H9 (cell line): ENCODE measurements at regions not wholly inside any gene's neighbourhood (a gene's known extent, or its start where the extent isn't known, plus 50 kb on each side); places are given as distances from the start of the nearest gene placed in this dataset.

ENCODE experiments used
- DNase-seq: peaks from one replicate; pipeline ENCODE4 v3.0.0-alpha.2; 2017
- H2AFZ ChIP-seq: one replicate; pipeline ENCODE4 v1.6.1; 2013; ENCODE audit warnings: mild to moderate bottlenecking, low read length, control low read depth, moderate library complexity
- H2AK5ac ChIP-seq: 2 replicates; pipeline ENCODE4 v1.6.1; 2013; ENCODE audit warnings: low read length, control low read depth, mixed read lengths; ENCODE audit not compliant: insufficient read length
- H2BK120ac ChIP-seq: one replicate; pipeline ENCODE4 v1.6.1; 2013; ENCODE audit warnings: low read depth, mild to moderate bottlenecking, low read length, control low read depth, inconsistent platforms; ENCODE audit not compliant: poor library complexity, severe bottlenecking
- H2BK12ac ChIP-seq: 2 replicates; pipeline ENCODE4 v1.6.1; 2013; ENCODE audit warnings: low read length, control low read depth, mixed read lengths, low read depth; ENCODE audit not compliant: insufficient read length
- H2BK15ac ChIP-seq: 2 replicates; pipeline ENCODE4 v1.6.1; 2013; ENCODE audit warnings: low read depth, low read length, control low read depth
- H2BK20ac ChIP-seq: one replicate; pipeline ENCODE4 v1.6.1; 2013; ENCODE audit warnings: low read depth, mild to moderate bottlenecking, low read length, control low read depth, inconsistent platforms; ENCODE audit not compliant: poor library complexity, severe bottlenecking
- H2BK5ac ChIP-seq: 2 replicates; pipeline ENCODE4 v1.6.1; 2013; ENCODE audit warnings: low read length, control low read depth, mixed read lengths; ENCODE audit not compliant: insufficient read length
- H3K14ac ChIP-seq: 2 replicates; pipeline ENCODE4 v1.6.1; 2013; ENCODE audit warnings: low read length, control low read depth; ENCODE audit not compliant: insufficient read depth
- H3K18ac ChIP-seq: 2 replicates; pipeline ENCODE4 v1.6.1; 2013; ENCODE audit warnings: low read depth, mild to moderate bottlenecking, mixed read lengths, low read length, control low read depth; ENCODE audit not compliant: insufficient read length
- H3K23ac ChIP-seq: 2 replicates; pipeline ENCODE4 v1.6.1; 2013; ENCODE audit warnings: low read length, control low read depth, mixed read lengths, low read depth; ENCODE audit not compliant: insufficient read length
- H3K23me2 ChIP-seq: 2 replicates; pipeline ENCODE4 v1.6.1; 2013; ENCODE audit warnings: low read depth, mild to moderate bottlenecking, mixed read lengths, low read length, control low read depth; ENCODE audit not compliant: insufficient read length, poor library complexity, severe bottlenecking
- H3K27ac ChIP-seq: 2 replicates; pipeline ENCODE4 v1.5.1; 2013; ENCODE audit warnings: low read length, control low read depth, mixed read lengths, low read depth; ENCODE audit not compliant: insufficient read length
- H3K27me3 ChIP-seq: 2 replicates; pipeline ENCODE4 v1.6.1; 2013; ENCODE audit warnings: low read length, control low read depth, inconsistent platforms; ENCODE audit not compliant: insufficient read depth
- H3K4ac ChIP-seq: 2 replicates; pipeline ENCODE4 v1.6.1; 2013; ENCODE audit warnings: low read depth, mild to moderate bottlenecking, control low read depth, inconsistent platforms, low read length, moderate library complexity
- H3K4me1 ChIP-seq: 2 replicates; pipeline ENCODE4 v1.6.1; 2013; ENCODE audit warnings: low read length, control low read depth, inconsistent platforms; ENCODE audit not compliant: insufficient read depth
- H3K4me2 ChIP-seq: 2 replicates; pipeline ENCODE4 v1.6.1; 2013; ENCODE audit warnings: low read length, control low read depth, mixed read lengths; ENCODE audit not compliant: insufficient read length, insufficient read depth
- H3K56ac ChIP-seq: 2 replicates; pipeline ENCODE4 v1.6.1; 2013; ENCODE audit warnings: low read depth, mild to moderate bottlenecking, mixed read lengths, low read length, control low read depth; ENCODE audit not compliant: insufficient read length
- H3K79me1 ChIP-seq: 2 replicates; pipeline ENCODE4 v1.6.1; 2013; ENCODE audit warnings: low read depth, mild to moderate bottlenecking, moderate library complexity, low read length, control low read depth, inconsistent platforms; ENCODE audit not compliant: insufficient read depth, poor library complexity, severe bottlenecking
- H3K79me2 ChIP-seq: 2 replicates; pipeline ENCODE4 v1.6.1; 2013; ENCODE audit warnings: low read length, control low read depth, inconsistent platforms; ENCODE audit not compliant: insufficient read depth
- H3K9ac ChIP-seq: 2 replicates; pipeline ENCODE4 v1.6.1; 2013; ENCODE audit warnings: low read length, control low read depth, mixed read lengths; ENCODE audit not compliant: insufficient read length; ENCODE audit errors: extremely low read depth
- H3K9me3 ChIP-seq: one replicate; pipeline ENCODE4 v1.6.1; 2013; ENCODE audit warnings: low read depth, low read length, inconsistent platforms; ENCODE audit not compliant: control insufficient read depth
- H3T11ph ChIP-seq: one replicate; pipeline ENCODE4 v1.6.1; 2013; ENCODE audit warnings: mild to moderate bottlenecking, low read length, control low read depth, inconsistent platforms
- H4K20me1 ChIP-seq: one replicate; pipeline ENCODE4 v1.6.1; 2013; ENCODE audit not compliant: control insufficient read depth, insufficient read length, insufficient read depth
- H4K5ac ChIP-seq: 2 replicates; pipeline ENCODE4 v1.6.1; 2013; ENCODE audit warnings: low read depth, mild to moderate bottlenecking, mixed read lengths, low read length, control low read depth; ENCODE audit not compliant: insufficient read length
- H4K8ac ChIP-seq: replicated peaks from 2 replicates; pipeline ENCODE4 v1.6.1; 2013; ENCODE audit warnings: low read length, control low read depth, mixed read lengths, low read depth; ENCODE audit not compliant: insufficient read length
- H4K91ac ChIP-seq: 2 replicates; pipeline ENCODE4 v1.6.1; 2013; ENCODE audit warnings: low read depth, mild to moderate bottlenecking, moderate library complexity, mixed read lengths, low read length, control low read depth; ENCODE audit not compliant: insufficient read length
- H3K27ac Mint-ChIP-seq, 3 experiments: 2 replicates in 2 of 3; 3 replicates in 1 of 3; pipeline ENCODE4 v1.8.0; 2020 to 2021; ENCODE audit warnings: mixed read lengths in 3 of 3, mild to moderate bottlenecking in 1 of 3, moderate library complexity in 1 of 3
- H3K27me3 Mint-ChIP-seq: 2 replicates; pipeline ENCODE4 v1.8.0; 2021; ENCODE audit warnings: low read depth, mild to moderate bottlenecking, moderate library complexity, mixed read lengths
- H3K36me3 Mint-ChIP-seq, 3 experiments: 2 replicates in 2 of 3; 3 replicates in 1 of 3; pipeline ENCODE4 v1.8.0; 2020 to 2021; ENCODE audit warnings: low read depth in 3 of 3, mixed read lengths in 3 of 3; ENCODE audit not compliant: insufficient read depth in 1 of 3
- H3K4me1 Mint-ChIP-seq, 2 experiments: 2 replicates each; pipeline ENCODE4 v1.8.0; 2020; ENCODE audit warnings: mixed read lengths in 2 of 2
- H3K4me3 Mint-ChIP-seq, 2 experiments: 2 replicates in 1 of 2; 3 replicates in 1 of 2; pipeline ENCODE4 v1.8.0; 2020 to 2021; ENCODE audit warnings: mild to moderate bottlenecking in 2 of 2, mixed read lengths in 2 of 2, moderate library complexity in 1 of 2
- H3K9me3 Mint-ChIP-seq, 2 experiments: 2 replicates in 1 of 2; 3 replicates in 1 of 2; pipeline ENCODE4 v1.8.0; 2020; ENCODE audit warnings: mild to moderate bottlenecking in 2 of 2, mixed read lengths in 2 of 2, moderate library complexity in 1 of 2
- WGBS: extraction: QIAGEN DNeasy Blood & Tissue Kit; methylation state at CpG from one replicate; pipeline ENCODE4 v1.1.7; 2013; ENCODE audit warnings: missing lambda C conversion rate, low lambda C conversion rate, mixed read lengths; ENCODE audit not compliant: insufficient read length; ENCODE audit errors: extremely low coverage; 5-methylcytosine and 5-hydroxymethylcytosine counted together
- TF ChIP-seq, protein P1 (sequence below): fragments of 200-600 bp; sonication (generic); conservative IDR thresholded peaks from 3 replicates; pipeline ENCODE4 v1.8.0; 2021; ENCODE audit warnings: antibody characterized with exemption, mild to moderate bottlenecking

DNA sequence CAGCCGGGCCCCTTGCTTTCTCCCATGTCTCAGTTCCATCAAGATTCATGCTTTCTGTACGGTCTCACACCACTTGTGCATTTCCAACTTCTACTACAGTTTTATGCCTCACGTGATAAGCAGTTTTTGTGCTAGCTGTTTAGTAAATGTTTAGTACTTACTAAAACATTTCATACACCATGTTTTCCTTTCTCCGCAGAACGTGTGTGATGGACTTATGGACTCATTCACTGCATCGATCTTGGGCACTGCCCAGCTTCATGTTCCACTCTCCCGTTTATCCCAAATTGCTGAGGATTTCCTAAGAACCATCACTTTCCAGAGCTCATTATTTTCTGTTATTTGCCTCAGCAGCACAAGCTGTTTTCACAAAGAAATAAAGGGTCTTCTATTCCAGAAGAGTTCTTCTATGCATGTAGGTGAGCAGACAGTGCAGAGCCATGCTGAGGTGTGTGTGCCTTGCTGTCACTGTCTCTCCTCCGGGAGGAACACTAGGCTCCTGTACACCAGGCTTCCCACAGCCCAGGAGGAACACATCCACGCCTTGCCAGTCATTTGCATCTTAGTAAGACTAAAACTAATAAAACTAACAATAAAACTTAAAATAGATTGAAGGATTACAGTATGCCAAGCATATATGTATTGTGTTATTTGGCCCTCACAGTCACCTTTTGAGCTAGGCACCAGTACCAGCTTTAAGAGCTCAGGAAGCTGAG lies 90.3 kb upstream of the EEA1 start:
- H4K20me1 ChIP-seq = no peaks in the 10 kb centered on the region
- H2BK20ac ChIP-seq = no peak overlapping the region
- H2AFZ ChIP-seq = no peak overlapping the region
- Mint-ChIP-seq H3K36me3 (no peaks in the 10 kb centered on the region), H3K4me3 (no peak overlapping the region), H3K27ac (no peak overlapping the region), H3K9me3 (no peaks in the 10 kb centered on the region), H3K4me1 (peaks cover 21 to 23% of the 10 kb centered on the region in 2 experiments), H3K27me3 (no peaks in the 10 kb centered on the region; the same call in 1 of the 2 replicates)
- H3K56ac ChIP-seq = no peak overlapping the region
- WGBS = no CpG with 5 or more reads among the region's 9 CpGs
- H3K14ac ChIP-seq = no peak overlapping the region
- no peaks in the 10 kb centered on the region for H3K9me3 ChIP-seq
- peaks cover 3% of the 10 kb centered on the region; the same call in 1 of the 2 replicates for H3K4me1 ChIP-seq
- H3K27ac ChIP-seq = no peak overlapping the region
- no peak overlapping the region for H2AK5ac ChIP-seq
- H3K4ac ChIP-seq = no peak overlapping the region
- H3K23ac ChIP-seq = no peak overlapping the region
- no peaks in the 10 kb centered on the region for H3K27me3 ChIP-seq
- no peaks in the 10 kb centered on the region for H3K79me2 ChIP-seq
- no peak overlapping the region for H3K4me2 ChIP-seq
- no peak overlapping the region for H2BK12ac ChIP-seq
- H2BK15ac ChIP-seq = no peak overlapping the region
- H4K8ac ChIP-seq = no peak overlapping the region
- no peak for DNase-seq
- TF ChIP-seq, protein P1, sequence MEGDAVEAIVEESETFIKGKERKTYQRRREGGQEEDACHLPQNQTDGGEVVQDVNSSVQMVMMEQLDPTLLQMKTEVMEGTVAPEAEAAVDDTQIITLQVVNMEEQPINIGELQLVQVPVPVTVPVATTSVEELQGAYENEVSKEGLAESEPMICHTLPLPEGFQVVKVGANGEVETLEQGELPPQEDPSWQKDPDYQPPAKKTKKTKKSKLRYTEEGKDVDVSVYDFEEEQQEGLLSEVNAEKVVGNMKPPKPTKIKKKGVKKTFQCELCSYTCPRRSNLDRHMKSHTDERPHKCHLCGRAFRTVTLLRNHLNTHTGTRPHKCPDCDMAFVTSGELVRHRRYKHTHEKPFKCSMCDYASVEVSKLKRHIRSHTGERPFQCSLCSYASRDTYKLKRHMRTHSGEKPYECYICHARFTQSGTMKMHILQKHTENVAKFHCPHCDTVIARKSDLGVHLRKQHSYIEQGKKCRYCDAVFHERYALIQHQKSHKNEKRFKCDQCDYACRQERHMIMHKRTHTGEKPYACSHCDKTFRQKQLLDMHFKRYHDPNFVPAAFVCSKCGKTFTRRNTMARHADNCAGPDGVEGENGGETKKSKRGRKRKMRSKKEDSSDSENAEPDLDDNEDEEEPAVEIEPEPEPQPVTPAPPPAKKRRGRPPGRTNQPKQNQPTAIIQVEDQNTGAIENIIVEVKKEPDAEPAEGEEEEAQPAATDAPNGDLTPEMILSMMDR = no peak
- H3K23me2 ChIP-seq = no peaks in the 10 kb centered on the region
- H2BK5ac ChIP-seq = no peak overlapping the region
- H2BK120ac ChIP-seq = no peak overlapping the region
- H3T11ph ChIP-seq = no peak overlapping the region
- no peaks in the 10 kb centered on the region for H3K79me1 ChIP-seq
- H4K5ac ChIP-seq = no peak overlapping the region
- H4K91ac ChIP-seq = no peak overlapping the region
- no peak overlapping the region for H3K9ac ChIP-seq
- no peak overlapping the region for H3K18ac ChIP-seq
